ENCODE measurements at regions not wholly inside any gene's neighbourhood (a gene's known extent, or its start where the extent isn't known, plus 50 kb on each side); places are given as distances from the start of the nearest gene placed in this dataset.
"Not testable (repeated sequence)": the region's sequence is repeated elsewhere in the genome, so short reads cannot be mapped to it uniquely, and the experiment has no call there.

DNA sequence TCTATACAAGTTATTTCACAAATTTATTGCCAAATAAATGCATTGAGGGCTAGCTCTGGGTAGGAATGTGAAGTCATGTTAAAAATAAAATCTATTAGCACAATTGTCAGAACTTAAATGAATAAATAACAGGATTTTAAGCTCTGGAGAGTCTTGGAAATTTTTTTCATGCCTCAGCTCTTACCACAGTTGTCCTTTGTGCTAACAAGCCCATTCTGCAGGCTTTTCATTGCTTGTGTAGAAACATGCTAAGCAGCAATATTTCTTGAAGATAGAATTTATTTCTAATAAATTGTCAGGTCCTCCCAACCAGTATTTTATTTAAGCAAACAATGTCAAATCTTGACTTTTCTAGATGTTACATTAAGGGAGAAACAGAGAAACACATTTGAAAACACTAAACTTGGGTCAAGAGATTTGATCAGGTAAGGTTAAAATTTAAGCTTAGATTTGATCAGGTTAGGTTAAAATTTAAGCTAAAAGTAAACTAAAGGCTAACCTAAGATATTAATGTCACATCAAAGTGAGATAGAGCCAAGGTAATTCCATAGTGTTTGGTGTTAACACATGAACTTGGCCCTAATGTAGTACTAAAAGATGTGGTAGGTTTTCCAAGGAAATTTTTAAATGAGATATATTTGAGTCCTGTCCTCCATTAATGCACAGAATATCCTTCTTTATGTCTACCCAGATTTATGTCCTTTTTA is 179.1 kb upstream of the IL1RAPL1 start:
- no peaks in the 10 kb centered on the region for H3K4me1 ChIP-seq (ENCODE audit: control insufficient read depth, insufficient read depth, low read length, poor library complexity, severe bottlenecking)
- H3K4me3 ChIP-seq (ENCODE audit: extremely low read depth, insufficient read depth, low read length, poor library complexity, severe bottlenecking): no peak overlapping the region
- no peak overlapping the region for H3K27ac ChIP-seq (ENCODE audit: low read depth, low read length, severe bottlenecking)
- H3K36me3 ChIP-seq (ENCODE audit: control insufficient read depth, insufficient read depth, low read length): no peaks in the 10 kb centered on the region
- no peaks in the 10 kb centered on the region for H3K9me3 ChIP-seq (ENCODE audit: control insufficient read depth, low read length)

DNA sequence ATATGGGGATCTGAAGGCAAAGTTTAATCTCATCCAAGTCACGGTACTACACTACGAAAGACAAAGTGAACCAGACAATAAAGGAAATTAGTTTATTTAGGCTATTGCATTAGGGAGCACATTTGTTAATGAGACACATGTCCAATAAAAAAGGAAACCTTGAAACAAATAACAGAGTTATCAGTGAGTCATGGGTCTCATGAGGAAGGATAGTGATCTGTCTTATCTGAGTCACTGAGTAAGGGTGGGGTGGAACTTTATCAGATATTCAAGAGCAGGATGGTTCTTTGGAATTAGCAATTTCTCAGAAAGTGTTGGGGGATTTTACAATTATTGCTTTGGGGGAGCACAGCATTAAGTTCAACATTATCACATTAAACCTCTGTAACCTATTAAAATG is 188.9 kb upstream of the IL1RAPL1 start:
- no CpG with 5 or more reads among the region's 2 CpGs for WGBS, 2 experiments (ENCODE audit: insufficient coverage in 2 of 2)
- no peak overlapping the region for H3K27ac ChIP-seq (ENCODE audit: low read depth, low read length, severe bottlenecking)
- H3K9me3 ChIP-seq (ENCODE audit: control insufficient read depth, low read length): no peaks in the 10 kb centered on the region
- no peaks in the 10 kb centered on the region for H3K36me3 ChIP-seq (ENCODE audit: control insufficient read depth, insufficient read depth, low read length)
- no peaks in the 10 kb centered on the region for H3K4me1 ChIP-seq (ENCODE audit: control insufficient read depth, insufficient read depth, low read length, poor library complexity, severe bottlenecking)
- no peak overlapping the region for H3K4me3 ChIP-seq (ENCODE audit: extremely low read depth, insufficient read depth, low read length, poor library complexity, severe bottlenecking)

DNA sequence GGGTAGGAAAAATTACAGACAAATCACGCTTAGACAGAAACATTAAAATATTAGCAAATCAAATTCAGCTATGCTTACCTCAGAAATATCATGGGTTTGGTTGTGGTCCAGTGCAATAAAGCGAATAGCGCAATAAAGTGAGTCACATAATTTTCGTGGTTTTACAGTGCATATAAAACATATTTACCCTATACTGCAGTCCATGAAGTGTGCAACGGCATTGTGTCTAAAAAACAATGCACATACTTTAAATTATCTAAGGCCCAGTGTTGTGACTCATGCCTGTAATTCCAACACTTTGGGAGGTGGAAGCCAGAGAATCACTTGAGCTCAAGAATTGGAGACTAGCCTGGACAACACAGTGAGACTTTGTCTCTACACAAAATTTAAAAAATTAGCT is 195.7 kb upstream of the IL1RAPL1 start:
- H3K4me1 ChIP-seq (ENCODE audit: control insufficient read depth, insufficient read depth, low read length, poor library complexity, severe bottlenecking): no peaks in the 10 kb centered on the region
- H3K4me3 ChIP-seq (ENCODE audit: extremely low read depth, insufficient read depth, low read length, poor library complexity, severe bottlenecking): no peak overlapping the region
- WGBS, 2 experiments (ENCODE audit: insufficient coverage in 2 of 2): 83% methylated on average over 1 of the region's 5 CpGs; no CpG with 5 or more reads in 1 of the 2 experiments
- no peak overlapping the region for H3K27ac ChIP-seq (ENCODE audit: low read depth, low read length, severe bottlenecking)
- no peaks in the 10 kb centered on the region for H3K36me3 ChIP-seq (ENCODE audit: control insufficient read depth, insufficient read depth, low read length)
- no peaks in the 10 kb centered on the region for H3K9me3 ChIP-seq (ENCODE audit: control insufficient read depth, low read length)

DNA sequence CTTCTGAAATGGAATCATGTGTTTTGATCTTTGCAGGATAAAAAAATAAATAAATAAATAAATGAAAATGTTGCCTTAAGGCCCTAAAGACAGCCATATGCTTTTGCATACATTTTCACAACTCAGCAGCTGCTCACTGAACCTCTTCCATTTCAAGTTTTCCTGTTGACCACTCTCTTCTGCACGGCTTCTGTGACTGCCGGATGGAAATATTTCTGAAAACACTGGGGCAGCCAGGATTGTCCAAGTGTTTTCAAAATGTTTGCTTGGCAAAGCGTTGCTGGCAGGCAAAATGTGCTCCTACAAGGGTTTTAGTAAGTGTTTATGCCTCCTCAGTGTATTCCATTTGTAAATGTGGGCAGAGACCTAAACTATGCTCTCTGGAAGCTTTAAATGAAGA is 208.1 kb upstream of the IL1RAPL1 start:
- no peaks in the 10 kb centered on the region for H3K9me3 ChIP-seq (ENCODE audit: control insufficient read depth, low read length)
- no CpG with 5 or more reads among the region's 3 CpGs for WGBS, 2 experiments (ENCODE audit: insufficient coverage in 2 of 2)

DNA sequence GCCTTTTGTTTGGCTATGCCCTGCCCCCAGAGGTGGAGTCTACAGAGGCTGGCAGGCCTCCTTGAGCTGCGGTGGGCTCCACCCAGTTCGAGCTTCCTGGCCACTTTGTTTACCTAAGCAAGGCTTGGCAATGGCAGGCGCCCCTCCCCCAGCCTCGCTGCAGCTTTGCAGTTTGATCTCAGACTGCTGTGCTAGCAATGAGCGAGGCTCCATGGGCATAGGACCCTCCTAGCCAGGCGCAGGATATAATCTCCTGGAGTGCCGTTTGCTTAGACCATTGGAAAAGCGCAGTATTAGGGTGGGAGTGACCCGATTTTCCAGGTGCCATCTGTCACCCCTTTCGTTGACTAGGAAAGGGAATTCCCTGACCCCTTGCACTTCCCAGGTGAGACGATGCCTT is 219.6 kb upstream of the IL1RAPL1 start:
- H3K9me3 ChIP-seq (ENCODE audit: control insufficient read depth, low read length); H3K27ac ChIP-seq (ENCODE audit: low read depth, low read length, severe bottlenecking); H3K4me3 ChIP-seq (ENCODE audit: extremely low read depth, insufficient read depth, low read length, poor library complexity, severe bottlenecking); H3K36me3 ChIP-seq (ENCODE audit: control insufficient read depth, insufficient read depth, low read length); H3K4me1 ChIP-seq (ENCODE audit: control insufficient read depth, insufficient read depth, low read length, poor library complexity, severe bottlenecking): not testable (repeated sequence)
- whole genome bisulfite sequencing, 2 experiments (ENCODE audit: insufficient coverage in 2 of 2): 87 to 92% methylated on average over 2 to 6 of the region's 11 CpGs

More for the DNA sequence above, 208.1 kb upstream of the IL1RAPL1 start:
- Histone ChIP-seq H3K4me1 (ENCODE audit: control insufficient read depth, insufficient read depth, low read length, poor library complexity, severe bottlenecking) (no peaks in the 10 kb centered on the region), H3K27ac (ENCODE audit: low read depth, low read length, severe bottlenecking) (no peak overlapping the region), H3K4me3 (ENCODE audit: extremely low read depth, insufficient read depth, low read length, poor library complexity, severe bottlenecking) (no peak overlapping the region), H3K36me3 (ENCODE audit: control insufficient read depth, insufficient read depth, low read length) (no peaks in the 10 kb centered on the region)

DNA sequence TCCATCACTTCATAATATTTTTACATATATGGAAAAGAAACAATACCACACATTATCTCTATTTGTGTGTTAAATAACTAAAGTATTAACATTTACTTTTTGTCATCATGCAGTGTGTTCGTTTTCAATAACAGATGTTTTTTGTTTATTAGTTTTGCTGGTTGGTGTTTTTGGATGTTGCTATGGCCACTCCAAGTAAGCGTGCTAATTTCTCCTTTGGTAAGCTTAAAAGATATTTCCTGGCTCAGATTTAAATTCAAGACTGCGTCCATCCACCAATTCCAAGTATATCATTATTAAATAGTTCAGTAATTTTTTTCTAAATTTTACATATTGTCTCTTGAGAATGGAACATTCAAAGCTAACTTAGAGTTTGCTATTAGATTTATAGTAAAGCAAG is 235.4 kb upstream of the IL1RAPL1 start:
- Histone ChIP-seq H3K4me1 (ENCODE audit: control insufficient read depth, insufficient read depth, low read length, poor library complexity, severe bottlenecking) (no peaks in the 10 kb centered on the region), H3K27ac (ENCODE audit: low read depth, low read length, severe bottlenecking) (no peak overlapping the region), H3K4me3 (ENCODE audit: extremely low read depth, insufficient read depth, low read length, poor library complexity, severe bottlenecking) (no peak overlapping the region), H3K36me3 (ENCODE audit: control insufficient read depth, insufficient read depth, low read length) (no peaks in the 10 kb centered on the region), H3K9me3 (ENCODE audit: control insufficient read depth, low read length) (no peaks in the 10 kb centered on the region)
- WGBS, 2 experiments (ENCODE audit: insufficient coverage in 2 of 2): no CpG with 5 or more reads among the region's 3 CpGs

DNA sequence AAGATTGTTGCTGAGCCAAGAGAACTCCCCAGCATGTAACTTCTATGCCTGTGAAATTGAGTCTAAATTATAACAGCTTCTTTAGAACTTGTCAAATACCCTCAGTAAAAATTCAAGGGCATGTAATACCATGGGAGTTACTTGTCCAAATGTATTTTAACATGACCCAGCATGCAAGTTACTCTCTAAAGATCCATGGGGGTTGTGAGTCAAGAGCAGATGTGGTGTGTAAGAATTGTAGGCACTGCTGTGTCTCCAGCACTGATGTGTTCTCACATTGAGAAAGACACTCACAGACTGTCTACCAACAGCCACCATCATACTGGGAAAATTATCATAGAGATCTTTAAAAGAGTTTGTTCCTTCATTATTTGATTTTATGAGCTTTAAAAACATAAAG is 237.4 kb upstream of the IL1RAPL1 start:
- Histone ChIP-seq H3K36me3 (ENCODE audit: control insufficient read depth, insufficient read depth, low read length) (no peaks in the 10 kb centered on the region), H3K4me1 (ENCODE audit: control insufficient read depth, insufficient read depth, low read length, poor library complexity, severe bottlenecking) (no peaks in the 10 kb centered on the region), H3K27ac (ENCODE audit: low read depth, low read length, severe bottlenecking) (no peak overlapping the region), H3K4me3 (ENCODE audit: extremely low read depth, insufficient read depth, low read length, poor library complexity, severe bottlenecking) (no peak overlapping the region), H3K9me3 (ENCODE audit: control insufficient read depth, low read length) (no peaks in the 10 kb centered on the region)

DNA sequence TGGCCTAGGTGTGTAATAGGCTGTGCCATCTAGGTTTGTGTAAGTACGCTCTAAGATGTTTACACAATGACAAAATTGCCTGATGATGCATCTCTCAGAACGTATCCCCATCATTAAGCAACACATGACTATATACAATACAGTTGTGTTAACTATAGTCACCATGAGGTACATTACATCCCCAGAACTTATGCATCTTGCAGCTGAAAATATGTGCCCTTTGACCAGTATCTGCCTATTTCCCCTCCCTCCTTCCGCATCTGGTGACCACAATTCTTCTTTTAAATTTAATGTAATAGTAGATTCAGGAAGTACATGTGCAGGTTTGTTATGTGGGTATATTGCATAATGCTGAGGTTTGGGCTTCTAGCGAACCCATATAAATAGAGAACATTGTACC is 239.8 kb upstream of the IL1RAPL1 start:
- no CpG with 5 or more reads among the region's 4 CpGs for WGBS, 2 experiments (ENCODE audit: insufficient coverage in 2 of 2)
- Histone ChIP-seq H3K4me1 (ENCODE audit: control insufficient read depth, insufficient read depth, low read length, poor library complexity, severe bottlenecking) (no peaks in the 10 kb centered on the region), H3K27ac (ENCODE audit: low read depth, low read length, severe bottlenecking) (no peak overlapping the region), H3K9me3 (ENCODE audit: control insufficient read depth, low read length) (no peaks in the 10 kb centered on the region), H3K36me3 (ENCODE audit: control insufficient read depth, insufficient read depth, low read length) (no peaks in the 10 kb centered on the region), H3K4me3 (ENCODE audit: extremely low read depth, insufficient read depth, low read length, poor library complexity, severe bottlenecking) (no peak overlapping the region)

DNA sequence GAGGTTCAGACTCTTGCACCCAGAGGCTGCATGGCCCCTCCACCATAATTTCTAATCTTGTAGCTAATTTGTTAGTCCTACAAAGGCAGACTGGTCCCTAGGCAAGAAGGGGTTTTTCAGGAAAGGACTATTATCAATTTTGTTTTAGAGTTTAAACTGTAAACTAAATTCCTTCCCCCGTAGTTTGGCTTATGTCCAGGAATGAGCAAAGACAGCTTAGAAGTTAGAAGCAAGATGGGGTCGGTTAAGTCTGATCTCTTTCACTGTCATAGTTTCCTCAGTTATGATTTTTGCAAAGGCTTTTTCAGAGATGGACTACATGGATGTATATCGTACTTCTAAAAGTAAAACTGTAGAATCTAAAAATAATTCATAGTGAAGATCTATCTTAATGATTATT is 258.1 kb upstream of the IL1RAPL1 start:
- no peak overlapping the region for H3K4me3 ChIP-seq (ENCODE audit: extremely low read depth, insufficient read depth, low read length, poor library complexity, severe bottlenecking)
- H3K27ac ChIP-seq (ENCODE audit: low read depth, low read length, severe bottlenecking): no peak overlapping the region
- no peaks in the 10 kb centered on the region for H3K36me3 ChIP-seq (ENCODE audit: control insufficient read depth, insufficient read depth, low read length)
- no peaks in the 10 kb centered on the region for H3K4me1 ChIP-seq (ENCODE audit: control insufficient read depth, insufficient read depth, low read length, poor library complexity, severe bottlenecking)
- no peaks in the 10 kb centered on the region for H3K9me3 ChIP-seq (ENCODE audit: control insufficient read depth, low read length)
- WGBS, 2 experiments (ENCODE audit: insufficient coverage in 2 of 2): no CpG with 5 or more reads among the region's 3 CpGs

DNA sequence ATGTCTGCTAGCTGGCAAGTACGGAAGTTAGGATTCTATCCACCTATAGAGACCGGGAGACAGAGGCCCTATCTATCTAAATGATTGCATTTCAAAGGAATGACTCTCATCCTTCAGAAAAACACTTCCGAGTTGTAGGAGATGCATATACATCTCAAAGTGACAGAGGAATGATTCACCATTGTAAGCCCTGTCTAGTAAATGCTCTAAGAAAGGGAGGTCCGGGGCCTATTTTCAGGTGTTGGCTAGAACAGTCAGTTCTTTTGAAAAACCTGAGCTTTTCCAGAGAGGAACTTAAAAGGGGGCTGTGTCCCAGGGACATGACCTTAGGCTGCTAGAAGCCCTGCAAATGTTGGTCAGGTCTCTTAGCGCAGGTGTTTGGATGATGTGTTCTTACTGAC is 262.9 kb upstream of the IL1RAPL1 start:
- H3K4me3 ChIP-seq (ENCODE audit: extremely low read depth, insufficient read depth, low read length, poor library complexity, severe bottlenecking): no peak overlapping the region
- H3K36me3 ChIP-seq (ENCODE audit: control insufficient read depth, insufficient read depth, low read length): no peaks in the 10 kb centered on the region
- WGBS, 2 experiments (ENCODE audit: insufficient coverage in 2 of 2): 0 to 20% methylated on average over 1 of the region's 5 CpGs
- H3K9me3 ChIP-seq (ENCODE audit: control insufficient read depth, low read length): no peaks in the 10 kb centered on the region
- H3K27ac ChIP-seq (ENCODE audit: low read depth, low read length, severe bottlenecking): no peak overlapping the region
- no peaks in the 10 kb centered on the region for H3K4me1 ChIP-seq (ENCODE audit: control insufficient read depth, insufficient read depth, low read length, poor library complexity, severe bottlenecking)

DNA sequence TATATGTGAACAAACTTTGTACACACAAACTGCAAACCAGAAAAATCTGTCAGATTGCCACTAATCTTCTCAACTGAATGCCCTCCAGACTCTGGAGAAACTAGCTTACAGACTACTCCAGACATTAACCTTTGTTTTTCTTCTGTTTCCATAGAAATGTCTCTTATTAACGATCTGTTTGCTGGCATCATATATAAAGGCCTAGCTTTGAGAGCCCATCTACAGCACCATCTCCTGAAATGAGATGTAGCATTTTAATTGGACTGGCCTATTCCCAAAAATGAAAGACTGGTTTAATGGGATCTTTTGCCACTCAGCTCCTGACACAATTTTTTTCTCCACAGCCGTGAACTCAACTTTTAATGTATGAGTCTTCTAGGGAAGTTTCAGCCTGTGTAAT is 266.0 kb upstream of the IL1RAPL1 start:
- WGBS, 2 experiments (ENCODE audit: insufficient coverage in 2 of 2): no CpG with 5 or more reads among the region's 2 CpGs

More for the DNA sequence above, 266.0 kb upstream of the IL1RAPL1 start:
- Histone ChIP-seq H3K27ac (ENCODE audit: low read depth, low read length, severe bottlenecking) (no peak overlapping the region), H3K4me3 (ENCODE audit: extremely low read depth, insufficient read depth, low read length, poor library complexity, severe bottlenecking) (no peak overlapping the region), H3K4me1 (ENCODE audit: control insufficient read depth, insufficient read depth, low read length, poor library complexity, severe bottlenecking) (no peaks in the 10 kb centered on the region), H3K36me3 (ENCODE audit: control insufficient read depth, insufficient read depth, low read length) (no peaks in the 10 kb centered on the region), H3K9me3 (ENCODE audit: control insufficient read depth, low read length) (no peaks in the 10 kb centered on the region)

Data from mesodermal cell (in vitro differentiated cells).